Endothelial cell of umbilical vein (primary cell): ENCODE measurements at regions not wholly inside any gene's neighbourhood (a gene's known extent, or its start where the extent isn't known, plus 50 kb on each side); places are given as distances from the start of the nearest gene placed in this dataset.

ENCODE experiments used
- EZH2 ChIP-seq: IDR thresholded peaks from 2 replicates; pipeline ENCODE4 v1.6.1; 2012; ENCODE audit warnings: borderline replicate concordance, low read depth, mild to moderate bottlenecking, moderate library complexity, low read length, inconsistent platforms; ENCODE audit not compliant: severe bottlenecking
- FOS ChIP-seq: IDR thresholded peaks from 2 replicates; pipeline ENCODE4 v1.6.1; 2011; ENCODE audit warnings: mild to moderate bottlenecking, low read length, moderate library complexity, borderline replicate concordance; ENCODE audit not compliant: insufficient read depth
- JUN ChIP-seq: IDR thresholded peaks from 2 replicates; pipeline ENCODE4 v1.6.1; 2011; ENCODE audit warnings: borderline replicate concordance, low read depth; ENCODE audit not compliant: insufficient read length, insufficient read depth
- MYC ChIP-seq: IDR thresholded peaks from one replicate; pipeline ENCODE4 v1.6.1; 2011; ENCODE audit warnings: mild to moderate bottlenecking, low read depth, low read length
- POLR2A ChIP-seq: IDR thresholded peaks from 2 replicates; pipeline ENCODE4 v1.6.1; 2012; ENCODE audit warnings: low read depth, mild to moderate bottlenecking, control low read depth, low read length
- POLR2AphosphoS5 ChIP-seq: IDR thresholded peaks from 2 replicates; pipeline ENCODE4 v1.6.1; 2012; ENCODE audit warnings: low read depth, mild to moderate bottlenecking, control low read depth, low read length, moderate library complexity; ENCODE audit not compliant: insufficient read depth
- TF ChIP-seq, protein P1 (sequence below), 2 donors: IDR thresholded peaks; 1 replicate in 1 of 2; 2 replicates in 1 of 2; pipeline ENCODE4 v1.5.1; 2011; ENCODE audit warnings: low read length in 2 of 2, mild to moderate bottlenecking in 2 of 2, moderate library complexity in 2 of 2, control low read depth in 1 of 2, inconsistent platforms in 1 of 2, low read depth in 1 of 2; ENCODE audit not compliant: insufficient read depth in 1 of 2; ENCODE audit errors: extremely low read depth in 1 of 2

DNA sequence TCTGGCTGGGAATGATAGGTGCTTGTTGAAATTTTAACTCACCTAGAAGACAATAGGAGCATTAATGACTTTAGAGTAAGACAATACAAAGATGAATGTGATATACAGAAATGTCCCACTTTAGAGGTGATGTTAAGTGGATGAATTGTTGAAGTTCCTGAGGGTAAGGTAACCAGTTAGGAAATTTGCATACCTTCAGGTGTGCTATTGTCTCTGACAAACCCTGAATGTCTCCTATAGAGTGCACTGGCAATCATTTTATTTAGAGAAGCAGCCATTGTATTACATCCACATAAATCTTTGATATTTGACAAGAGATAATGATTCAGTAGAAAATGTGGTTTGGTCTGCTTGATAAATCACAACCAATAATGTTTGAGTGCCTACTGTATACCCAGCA, 228.5 kb downstream of the RNF144A start:
- TF ChIP-seq, protein P1, sequence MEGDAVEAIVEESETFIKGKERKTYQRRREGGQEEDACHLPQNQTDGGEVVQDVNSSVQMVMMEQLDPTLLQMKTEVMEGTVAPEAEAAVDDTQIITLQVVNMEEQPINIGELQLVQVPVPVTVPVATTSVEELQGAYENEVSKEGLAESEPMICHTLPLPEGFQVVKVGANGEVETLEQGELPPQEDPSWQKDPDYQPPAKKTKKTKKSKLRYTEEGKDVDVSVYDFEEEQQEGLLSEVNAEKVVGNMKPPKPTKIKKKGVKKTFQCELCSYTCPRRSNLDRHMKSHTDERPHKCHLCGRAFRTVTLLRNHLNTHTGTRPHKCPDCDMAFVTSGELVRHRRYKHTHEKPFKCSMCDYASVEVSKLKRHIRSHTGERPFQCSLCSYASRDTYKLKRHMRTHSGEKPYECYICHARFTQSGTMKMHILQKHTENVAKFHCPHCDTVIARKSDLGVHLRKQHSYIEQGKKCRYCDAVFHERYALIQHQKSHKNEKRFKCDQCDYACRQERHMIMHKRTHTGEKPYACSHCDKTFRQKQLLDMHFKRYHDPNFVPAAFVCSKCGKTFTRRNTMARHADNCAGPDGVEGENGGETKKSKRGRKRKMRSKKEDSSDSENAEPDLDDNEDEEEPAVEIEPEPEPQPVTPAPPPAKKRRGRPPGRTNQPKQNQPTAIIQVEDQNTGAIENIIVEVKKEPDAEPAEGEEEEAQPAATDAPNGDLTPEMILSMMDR (IDR thresholded peaks at IDR 0.05; ENCODE audit: extremely low read depth in 1 of 2, insufficient read depth in 1 of 2, low read depth in 1 of 2, low read length in 2 of 2), result no peak
- no peak for TF ChIP-seq POLR2A
- no peak for TF ChIP-seq FOS
- TF ChIP-seq EZH2, result no peak
- TF ChIP-seq MYC, result no peak
- TF ChIP-seq JUN, result no peak
- no peak for TF ChIP-seq POLR2AphosphoS5
